MM.1S (cell line): ENCODE measurements at regions not wholly inside any gene's neighbourhood (a gene's known extent, or its start where the extent isn't known, plus 50 kb on each side); places are given as distances from the start of the nearest gene placed in this dataset.

Experiments
- DNase-seq: peaks from one replicate; pipeline ENCODE4 v3.0.0-alpha.2; 2015
- H2AFZ ChIP-seq: fragments of 300-600 bp; sonication (generic); 2 replicates; pipeline ENCODE4 v1.6.0; 2016; ENCODE audit warnings: antibody characterized with exemption, low read length
- H3F3A ChIP-seq: fragments of 300-600 bp; sonication (generic); 2 replicates; pipeline ENCODE4 v1.6.1; 2016; ENCODE audit warnings: mild to moderate bottlenecking, antibody characterized with exemption, low read length, moderate library complexity, mixed read lengths; ENCODE audit not compliant: insufficient read depth
- H3K27ac ChIP-seq: fragments of 300-600 bp; sonication (generic); 2 replicates; pipeline ENCODE4 v1.5.1; 2016; ENCODE audit warnings: mild to moderate bottlenecking, low read length
- H3K27me3 ChIP-seq: fragments of 300-600 bp; sonication (generic); replicated peaks from 2 replicates; pipeline ENCODE4 v1.6.0; 2016; ENCODE audit warnings: low read length; ENCODE audit not compliant: insufficient read depth
- H3K36me3 ChIP-seq: fragments of 300-600 bp; sonication (generic); replicated peaks from 2 replicates; pipeline ENCODE4 v1.6.1; 2016; ENCODE audit warnings: mild to moderate bottlenecking, low read length, mixed read lengths; ENCODE audit not compliant: insufficient read depth
- H3K4me1 ChIP-seq: fragments of 300-600 bp; sonication (generic); 2 replicates; pipeline ENCODE4 v1.6.1; 2016; ENCODE audit warnings: low read length, mixed read lengths
- H3K4me2 ChIP-seq: fragments of 300-600 bp; sonication (generic); 2 replicates; pipeline ENCODE4 v1.6.0; 2016; ENCODE audit warnings: low read depth, low read length
- H3K4me3 ChIP-seq: fragments of 300-600 bp; sonication (generic); 2 replicates; pipeline ENCODE4 v1.5.1; 2016; ENCODE audit warnings: low read length, mixed read lengths
- H3K79me2 ChIP-seq: fragments of 300-600 bp; sonication (generic); 2 replicates; pipeline ENCODE4 v1.6.1; 2016; ENCODE audit warnings: mixed run types, low read length, mixed read lengths
- H3K9ac ChIP-seq: fragments of 300-600 bp; sonication (generic); 2 replicates; pipeline ENCODE4 v1.6.1; 2016; ENCODE audit warnings: low read length, mixed read lengths
- H3K9me2 ChIP-seq: fragments of 300-600 bp; sonication (generic); replicated peaks from 2 replicates; pipeline ENCODE4 v1.6.1; 2016; ENCODE audit warnings: mild to moderate bottlenecking, low read length, mixed read lengths; ENCODE audit not compliant: insufficient read depth
- H3K9me3 ChIP-seq: fragments of 300-600 bp; sonication (generic); replicated peaks from 2 replicates; pipeline ENCODE4 v1.6.1; 2016; ENCODE audit warnings: mild to moderate bottlenecking, low read length, mixed read lengths; ENCODE audit not compliant: insufficient read depth
- H4K20me1 ChIP-seq: fragments of 300-600 bp; sonication (generic); 2 replicates; pipeline ENCODE4 v1.6.1; 2016; ENCODE audit warnings: mild to moderate bottlenecking, low read length, moderate library complexity, mixed read lengths; ENCODE audit not compliant: insufficient read depth
- CTCF ChIP-seq: fragments of 300-600 bp; sonication (generic); IDR thresholded peaks from 2 replicates; pipeline ENCODE4 v1.5.1; 2016; ENCODE audit warnings: antibody characterized with exemption, low read length, mixed read lengths
- EZH2 ChIP-seq: fragments of 300-600 bp; sonication (generic); optimal IDR thresholded peaks from 2 replicates; pipeline ENCODE3; 2017; ENCODE audit warnings: low read depth, mild to moderate bottlenecking, antibody characterized with exemption, low read length, mixed read lengths
- EZH2phosphoT487 ChIP-seq: fragments of 300-600 bp; sonication (generic); IDR thresholded peaks from 2 replicates; pipeline ENCODE4 v1.6.1; 2018; ENCODE audit warnings: antibody characterized with exemption, low read length

- DNase-seq = no peak
- H3K36me3 ChIP-seq = no peaks in the 10 kb centered on the region
- no peaks in the 10 kb centered on the region for H3K79me2 ChIP-seq
- H3K27me3 ChIP-seq = no peaks in the 10 kb centered on the region
- no peaks in the 10 kb centered on the region for H4K20me1 ChIP-seq
- no peak overlapping the region for H2AFZ ChIP-seq
- H3K27ac ChIP-seq = no peak overlapping the region
- H3K9ac ChIP-seq = no peak overlapping the region
- H3K4me2 ChIP-seq = no peak overlapping the region
- H3K9me2 ChIP-seq = no peaks in the 10 kb centered on the region
- no peak overlapping the region for H3K4me3 ChIP-seq
- H3K9me3 ChIP-seq = no peaks in the 10 kb centered on the region
- TF ChIP-seq CTCF = no peak
- TF ChIP-seq EZH2phosphoT487 = no peak
- TF ChIP-seq EZH2 = no peak
- H3F3A ChIP-seq = no peaks in the 10 kb centered on the region
- H3K4me1 ChIP-seq = no peaks in the 10 kb centered on the region
Observed at GRCh38 chr11:134536219-134536618, 124.2 kb upstream of the B3GAT1 start.

GRCh38 chr11:134535029-134536025 lies 123.3 kb upstream of the B3GAT1 start:
- H3K27me3 ChIP-seq = no peaks in the 10 kb centered on the region
- no peaks in the 10 kb centered on the region for H3F3A ChIP-seq
- no peaks in the 10 kb centered on the region for H3K79me2 ChIP-seq
- no peak overlapping the region for H2AFZ ChIP-seq
- no peaks in the 10 kb centered on the region for H4K20me1 ChIP-seq
- H3K27ac ChIP-seq = no peak overlapping the region
- no peaks in the 10 kb centered on the region for H3K9me2 ChIP-seq
- H3K4me2 ChIP-seq = no peak overlapping the region
- H3K4me1 ChIP-seq = no peaks in the 10 kb centered on the region
- no peak overlapping the region for H3K9ac ChIP-seq
- DNase-seq = no peak
- no peak overlapping the region for H3K4me3 ChIP-seq
- no peaks in the 10 kb centered on the region for H3K9me3 ChIP-seq
- TF ChIP-seq EZH2phosphoT487 (no peak), CTCF (no peak), EZH2 (no peak)
- no peaks in the 10 kb centered on the region for H3K36me3 ChIP-seq

GRCh38 chr11:134533511-134533910 lies 121.5 kb upstream of the B3GAT1 start:
- Histone ChIP-seq H3K36me3 (no peaks in the 10 kb centered on the region), H3K27me3 (no peaks in the 10 kb centered on the region), H4K20me1 (no peaks in the 10 kb centered on the region), H3K4me3 (no peak overlapping the region), H3K9me3 (no peaks in the 10 kb centered on the region), H3K27ac (no peak overlapping the region), H2AFZ (no peak overlapping the region), H3K4me2 (no peak overlapping the region), H3K9me2 (no peaks in the 10 kb centered on the region), H3K79me2 (no peaks in the 10 kb centered on the region), H3F3A (no peaks in the 10 kb centered on the region), H3K9ac (no peak overlapping the region), H3K4me1 (no peaks in the 10 kb centered on the region)
- no peak for DNase-seq
- TF ChIP-seq EZH2phosphoT487 (no peak), CTCF (no peak), EZH2 (no peak)
